Nucleus accumbens (tissue), 56 donors: ENCODE measurements at regions not wholly inside any gene's neighbourhood (a gene's known extent, or its start where the extent isn't known, plus 50 kb on each side); places are given as distances from the start of the nearest gene placed in this dataset.
"Not testable (repeated sequence)": the region's sequence is repeated elsewhere in the genome, so short reads cannot be mapped to it uniquely, and the experiment has no call there.

Source experiments
- DNase-seq, 56 donors: peaks; one replicate each; lab custom pipeline; 2025; lab: John Stamatoyannopoulos, UW

- no peak for DNase-seq
These were observed 199.5 kb upstream of the IGFBP7 start for GRCh38 chr4:57309658-57310057.

DNA sequence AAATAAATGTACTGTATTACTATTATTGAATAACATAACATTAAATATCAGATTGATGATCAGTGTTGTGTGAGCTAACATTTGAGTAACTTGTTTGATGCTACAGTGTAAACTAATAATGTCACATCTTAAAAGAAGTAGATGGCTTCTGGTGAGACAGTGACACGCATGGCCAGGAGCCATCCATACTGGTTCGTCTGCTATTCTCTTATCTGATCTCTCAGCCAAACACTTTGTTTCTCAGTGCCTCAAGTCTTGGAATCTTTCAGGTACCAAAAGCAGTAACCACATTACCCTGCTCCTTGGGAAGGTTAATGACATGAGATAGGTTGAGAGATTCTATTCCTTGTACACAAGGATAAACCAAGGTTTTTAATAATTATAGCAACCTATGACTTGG is 198.1 kb upstream of the IGFBP7 start:
- no peak for DNase-seq

DNA sequence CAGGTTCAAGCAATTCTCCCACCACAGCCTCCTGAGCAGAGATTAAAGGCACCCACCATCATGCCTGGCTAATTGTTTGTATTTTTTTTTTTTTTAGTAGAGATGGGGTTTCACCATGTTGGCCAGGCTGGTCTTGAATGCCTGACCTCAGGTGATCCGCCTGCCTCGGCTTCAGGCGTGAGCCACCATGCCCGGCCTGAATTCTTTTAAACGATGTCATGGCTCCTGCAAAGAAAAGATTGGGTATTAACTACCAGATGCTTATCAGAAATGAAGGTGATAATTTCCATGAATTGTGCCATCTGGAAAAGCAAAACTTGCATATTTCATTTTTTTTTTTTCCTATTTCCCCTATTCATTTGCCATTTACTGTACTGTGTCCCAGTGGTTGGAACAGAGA is 195.7 kb upstream of the IGFBP7 start:
- DNase-seq = no peak

DNA sequence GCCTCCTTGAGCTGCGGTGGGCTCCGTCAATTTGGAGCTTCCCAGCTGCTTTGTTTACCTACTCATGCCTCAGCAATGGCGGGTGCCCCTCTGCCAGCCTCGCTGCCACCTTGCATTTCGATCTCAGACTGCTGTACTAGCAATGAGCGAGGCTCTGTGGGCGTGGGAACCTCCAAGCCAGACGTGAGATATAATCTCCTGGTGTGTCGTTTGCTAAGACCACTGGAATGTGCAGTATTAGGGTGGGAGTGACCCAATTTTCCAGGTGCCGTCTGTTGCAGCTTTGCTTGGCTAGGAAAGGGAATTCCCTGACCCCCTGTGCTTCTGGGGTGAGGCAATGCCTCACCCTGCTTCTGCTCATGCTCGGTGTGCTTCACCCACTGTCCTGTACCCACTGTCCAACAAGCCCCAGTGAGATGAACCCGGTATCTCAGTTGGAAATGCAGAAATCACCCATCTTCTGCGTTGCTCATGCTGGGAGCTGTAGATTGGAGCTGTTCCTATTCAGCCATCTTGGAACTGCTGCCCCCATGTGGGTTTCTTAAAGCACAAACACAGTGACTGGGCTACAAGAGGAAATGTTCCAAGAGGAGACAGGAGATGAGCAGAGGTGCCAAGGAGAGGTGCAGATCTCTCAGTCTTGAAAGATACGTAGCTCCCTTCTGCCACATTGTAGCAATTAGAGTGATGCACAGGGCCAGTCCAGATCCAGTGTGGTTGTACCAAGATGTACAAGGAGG is 193.0 kb upstream of the IGFBP7 start:
- peak in 18 of 56 donors; percentile 0 to 40 (median 17) for DNase-seq

- DNase-seq = not testable (repeated sequence)
These were observed 190.1 kb upstream of the IGFBP7 start for GRCh38 chr4:57300300-57300699.

DNA sequence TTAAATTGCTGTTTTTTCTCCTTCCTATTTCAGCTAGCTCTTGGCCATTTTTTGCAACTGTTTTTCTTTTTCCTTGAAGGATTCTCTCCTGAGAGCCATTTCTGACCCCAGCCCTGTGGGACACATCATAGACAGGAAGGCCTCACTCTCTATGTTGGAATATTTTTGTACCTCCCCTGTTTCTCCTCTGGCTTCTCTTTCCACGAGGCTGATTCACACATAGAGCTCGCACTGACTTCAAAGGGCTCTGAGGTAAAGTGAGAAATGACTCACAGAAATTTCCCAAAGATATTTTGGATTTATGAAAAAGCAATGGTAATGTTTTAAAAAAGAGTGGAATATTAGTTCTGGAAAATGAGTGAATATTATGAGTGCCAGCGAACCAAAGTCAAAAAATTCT is 181.7 kb upstream of the IGFBP7 start:
- DNase-seq = peak in 2 of 56 donors; percentile 2 to 8

GRCh38 chr4:57287687-57288604 is 177.8 kb upstream of the IGFBP7 start:
- no peak for DNase-seq

DNA sequence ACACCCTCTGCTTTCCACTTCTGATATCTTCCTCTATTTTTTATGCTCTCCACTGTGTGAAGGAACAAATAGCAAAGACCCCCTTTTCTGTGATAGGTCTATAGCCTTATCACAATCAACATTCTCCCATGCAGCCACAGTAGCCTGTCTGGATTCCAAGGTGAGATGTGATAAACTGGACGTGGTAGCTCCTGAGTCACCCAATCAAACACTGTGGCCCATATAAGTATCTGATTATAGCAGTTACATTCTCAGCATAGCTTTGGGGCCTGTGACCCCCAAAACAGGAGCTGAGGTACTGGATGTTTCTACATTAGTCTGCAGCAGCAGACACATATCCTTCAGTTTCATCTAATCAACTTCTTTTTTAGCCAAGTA is 172.7 kb upstream of the IGFBP7 start:
- DNase-seq = no peak

- DNase-seq = no peak
These were observed 170.3 kb upstream of the IGFBP7 start for GRCh38 chr4:57280481-57280880.

- DNase-seq = no peak
These were observed 168.6 kb upstream of the IGFBP7 start for GRCh38 chr4:57278780-57279179.

DNA sequence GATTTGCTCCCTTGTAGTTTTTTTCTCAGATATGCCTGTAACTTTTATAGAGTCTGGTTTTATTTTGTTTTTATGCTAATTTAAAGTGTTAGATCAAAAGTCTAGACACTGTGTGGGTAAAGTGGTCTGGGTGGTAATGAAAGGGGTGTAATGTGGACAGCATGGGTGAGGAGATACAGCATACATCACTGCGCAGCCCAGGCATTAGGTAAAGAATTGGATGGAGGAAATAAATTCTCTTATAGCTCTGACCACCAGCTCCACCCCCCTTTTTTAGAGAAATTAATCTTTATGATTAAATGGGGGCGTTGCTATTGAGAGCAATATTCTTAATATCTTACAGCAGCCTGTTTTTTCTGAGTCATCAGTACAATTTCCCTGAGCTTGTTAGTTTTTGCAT is 163.9 kb upstream of the IGFBP7 start:
- DNase-seq = no peak

- DNase-seq = no peak
These were observed 160.2 kb upstream of the IGFBP7 start for GRCh38 chr4:57270346-57270745.

GRCh38 chr4:57265831-57266582 is 155.8 kb upstream of the IGFBP7 start:
- peak in 10 of 56 donors; percentile 1 to 22 (median 14) for DNase-seq

DNA sequence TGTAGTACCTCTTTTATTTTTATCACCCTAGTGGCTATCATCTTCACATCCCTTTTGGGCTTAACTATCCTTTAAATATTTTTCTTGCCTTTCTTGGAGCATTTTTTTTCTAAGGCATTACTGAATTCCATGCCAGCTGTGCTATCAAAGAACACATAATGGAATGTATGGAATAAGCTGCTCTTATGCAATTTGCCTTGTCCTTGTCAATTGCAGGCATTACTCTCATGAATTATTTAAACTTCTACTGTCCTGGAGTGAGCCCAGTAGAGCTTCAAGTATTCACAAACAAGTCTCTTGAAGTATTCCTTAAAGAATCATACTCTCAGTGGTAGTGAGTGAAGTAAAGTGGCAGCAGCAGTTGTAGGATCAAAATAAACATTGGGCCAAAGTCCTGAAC is 144.6 kb upstream of the IGFBP7 start:
- DNase-seq = no peak

GRCh38 chr4:57249083-57249482 is 138.9 kb upstream of the IGFBP7 start:
- DNase-seq = peak in 6 of 56 donors; percentile 7 to 69 (median 36)

DNA sequence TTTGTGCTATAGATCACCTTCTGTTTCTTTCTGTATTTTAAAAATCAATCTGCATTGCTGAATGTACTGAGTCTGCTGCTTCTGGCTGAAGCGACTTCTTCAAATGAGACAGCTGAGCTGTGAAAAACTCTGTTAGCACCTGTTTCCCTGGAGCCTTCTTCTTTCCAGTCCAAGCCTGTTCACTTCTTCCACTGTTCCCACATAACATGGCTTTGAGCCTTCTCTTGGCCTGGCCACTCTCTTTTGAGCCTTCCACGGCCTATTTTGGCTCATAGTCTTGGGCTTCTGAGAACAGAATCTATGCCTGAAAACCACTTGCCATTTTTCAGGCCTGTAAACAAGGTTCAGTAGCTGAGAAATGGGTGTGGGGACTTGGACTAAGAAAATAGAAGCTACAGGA is 132.9 kb upstream of the IGFBP7 start:
- peak in 12 of 56 donors; percentile 1 to 38 (median 14) for DNase-seq

GRCh38 chr4:57234252-57234775 is 124.1 kb upstream of the IGFBP7 start:
- DNase-seq = peak in 2 of 56 donors; percentile 11

DNA sequence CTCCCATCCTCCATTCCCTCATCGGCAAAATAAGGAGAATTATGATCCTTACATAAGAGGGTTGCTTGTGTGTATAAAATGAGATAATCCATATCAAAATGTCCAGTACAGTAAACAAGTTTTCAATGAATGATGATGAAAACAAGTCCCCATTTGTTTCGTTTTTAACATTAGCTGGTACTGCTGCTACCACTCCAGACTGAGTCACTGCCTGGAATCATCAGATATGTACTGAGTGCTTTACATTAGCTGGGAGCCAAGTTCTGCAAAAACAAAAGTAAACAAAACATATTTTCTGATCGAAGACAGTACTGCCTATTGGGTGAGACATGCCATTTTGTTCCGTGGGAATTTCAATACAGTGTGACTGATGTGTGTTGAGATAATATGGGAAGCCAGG is 123.2 kb upstream of the IGFBP7 start:
- DNase-seq = peak in 1 of 56 donors; percentile 24

DNA sequence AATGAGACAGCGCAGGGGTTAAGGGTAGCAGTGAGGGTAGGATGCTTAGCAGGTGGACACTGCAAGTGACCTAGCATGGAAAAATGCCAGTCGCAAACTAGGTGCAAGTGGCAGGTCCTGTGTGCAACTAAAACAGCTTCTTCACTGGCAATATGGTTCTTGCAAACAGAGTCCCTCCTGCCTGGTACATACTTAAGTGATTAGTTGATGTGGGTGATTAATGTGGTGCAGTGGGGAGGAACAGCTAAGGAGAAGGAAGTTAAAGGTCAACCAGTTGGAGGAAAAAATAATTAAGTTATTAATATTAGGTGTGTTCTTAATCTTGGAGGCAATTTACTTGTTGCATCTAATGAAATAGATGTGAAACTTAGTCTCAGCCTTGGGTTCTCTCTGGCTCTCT is 121.6 kb upstream of the IGFBP7 start:
- DNase-seq = no peak

DNA sequence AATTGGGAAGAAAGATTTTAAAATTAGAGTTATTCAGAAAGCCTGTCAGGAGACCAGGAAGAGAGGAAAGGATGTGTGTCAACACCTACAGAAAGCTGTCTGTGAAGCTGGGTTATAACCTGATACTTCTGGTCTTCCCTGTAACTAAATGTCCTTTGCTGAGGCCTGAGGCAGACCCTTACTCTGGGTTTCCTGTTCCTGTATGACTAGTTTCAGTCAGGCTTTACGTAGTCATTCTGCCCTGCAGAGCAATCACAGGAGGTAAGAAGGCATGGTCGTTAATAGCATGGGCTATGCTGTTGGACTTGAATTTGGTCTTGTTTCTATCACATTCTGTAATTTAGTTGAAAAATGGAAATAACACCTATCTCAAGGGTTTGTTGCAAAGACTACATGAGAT is 110.5 kb upstream of the IGFBP7 start:
- DNase-seq = no peak

GRCh38 chr4:57220172-57220571 is 110.0 kb upstream of the IGFBP7 start:
- no peak for DNase-seq
